ENCODE measurements at regions not wholly inside any gene's neighbourhood (a gene's known extent, or its start where the extent isn't known, plus 50 kb on each side); places are given as distances from the start of the nearest gene placed in this dataset.

DNA sequence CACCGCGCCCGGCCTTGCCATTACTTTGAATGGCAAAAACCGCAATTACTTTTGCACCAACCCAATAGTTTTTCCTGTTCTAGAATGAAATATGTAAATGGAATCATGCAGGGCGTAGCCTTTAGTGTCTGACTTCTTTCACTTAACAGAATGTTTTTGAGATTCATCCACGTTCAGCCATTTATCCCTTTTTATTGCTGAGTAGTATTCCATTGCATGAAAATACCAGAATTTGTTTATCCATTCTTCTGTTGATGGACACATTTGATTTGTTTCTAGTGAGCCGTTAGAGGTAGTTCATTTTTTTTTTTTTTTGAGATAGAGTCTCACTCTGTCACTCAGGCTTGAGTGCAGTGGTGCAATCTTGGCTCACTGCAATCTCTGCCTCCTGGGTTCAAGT lies 90.6 kb downstream of the SLC25A47 start:
- DNase-seq (ENCODE audit: low spot score), result no peak
- Histone ChIP-seq H3K9me3 (ENCODE audit: control insufficient read depth in 4 of 4, low read length in 3 of 4) (no peaks in the 10 kb centered on the region), H3K9ac (ENCODE audit: low read depth in 1 of 2, low read length in 2 of 2) (no peak overlapping the region), H3K4me1 (ENCODE audit: control insufficient read depth in 4 of 4, insufficient read depth in 4 of 4, low read length in 3 of 4) (no peaks in the 10 kb centered on the region), H3K27me3 (ENCODE audit: control insufficient read depth in 4 of 4, insufficient read depth in 4 of 4, low read length in 3 of 4) (no peaks in the 10 kb centered on the region), H3K36me3 (ENCODE audit: control insufficient read depth in 4 of 4, insufficient read depth in 3 of 4, low read depth in 1 of 4, low read length in 3 of 4) (no peaks in the 10 kb centered on the region), H3K27ac (ENCODE audit: low read depth in 1 of 2, low read length in 2 of 2) (no peak overlapping the region), H3K4me3 (ENCODE audit: low read depth in 1 of 3, low read length in 3 of 3) (no peak overlapping the region)
- TF ChIP-seq HNF4G (IDR thresholded peaks at IDR 0.05), result no peak
- no peak for TF ChIP-seq SP1 (IDR thresholded peaks at IDR 0.05)
- TF ChIP-seq JUND (IDR thresholded peaks at IDR 0.05), result no peak
- TF ChIP-seq GABPA (IDR thresholded peaks at IDR 0.05 in 1 of 2, conservative IDR thresholded peaks at IDR 0.05 in 1 of 2), result no peak
- TF ChIP-seq HNF4A (conservative IDR thresholded peaks at IDR 0.05), result no peak
- TF ChIP-seq RXRA (IDR thresholded peaks at IDR 0.05), result no peak
- no peak for TF ChIP-seq FOXA1 (IDR thresholded peaks at IDR 0.05)
- TF ChIP-seq, protein P1, sequence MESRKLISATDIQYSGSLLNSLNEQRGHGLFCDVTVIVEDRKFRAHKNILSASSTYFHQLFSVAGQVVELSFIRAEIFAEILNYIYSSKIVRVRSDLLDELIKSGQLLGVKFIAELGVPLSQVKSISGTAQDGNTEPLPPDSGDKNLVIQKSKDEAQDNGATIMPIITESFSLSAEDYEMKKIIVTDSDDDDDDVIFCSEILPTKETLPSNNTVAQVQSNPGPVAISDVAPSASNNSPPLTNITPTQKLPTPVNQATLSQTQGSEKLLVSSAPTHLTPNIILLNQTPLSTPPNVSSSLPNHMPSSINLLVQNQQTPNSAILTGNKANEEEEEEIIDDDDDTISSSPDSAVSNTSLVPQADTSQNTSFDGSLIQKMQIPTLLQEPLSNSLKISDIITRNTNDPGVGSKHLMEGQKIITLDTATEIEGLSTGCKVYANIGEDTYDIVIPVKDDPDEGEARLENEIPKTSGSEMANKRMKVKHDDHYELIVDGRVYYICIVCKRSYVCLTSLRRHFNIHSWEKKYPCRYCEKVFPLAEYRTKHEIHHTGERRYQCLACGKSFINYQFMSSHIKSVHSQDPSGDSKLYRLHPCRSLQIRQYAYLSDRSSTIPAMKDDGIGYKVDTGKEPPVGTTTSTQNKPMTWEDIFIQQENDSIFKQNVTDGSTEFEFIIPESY (IDR thresholded peaks at IDR 0.05), result no peak
- TF ChIP-seq, protein P2, sequence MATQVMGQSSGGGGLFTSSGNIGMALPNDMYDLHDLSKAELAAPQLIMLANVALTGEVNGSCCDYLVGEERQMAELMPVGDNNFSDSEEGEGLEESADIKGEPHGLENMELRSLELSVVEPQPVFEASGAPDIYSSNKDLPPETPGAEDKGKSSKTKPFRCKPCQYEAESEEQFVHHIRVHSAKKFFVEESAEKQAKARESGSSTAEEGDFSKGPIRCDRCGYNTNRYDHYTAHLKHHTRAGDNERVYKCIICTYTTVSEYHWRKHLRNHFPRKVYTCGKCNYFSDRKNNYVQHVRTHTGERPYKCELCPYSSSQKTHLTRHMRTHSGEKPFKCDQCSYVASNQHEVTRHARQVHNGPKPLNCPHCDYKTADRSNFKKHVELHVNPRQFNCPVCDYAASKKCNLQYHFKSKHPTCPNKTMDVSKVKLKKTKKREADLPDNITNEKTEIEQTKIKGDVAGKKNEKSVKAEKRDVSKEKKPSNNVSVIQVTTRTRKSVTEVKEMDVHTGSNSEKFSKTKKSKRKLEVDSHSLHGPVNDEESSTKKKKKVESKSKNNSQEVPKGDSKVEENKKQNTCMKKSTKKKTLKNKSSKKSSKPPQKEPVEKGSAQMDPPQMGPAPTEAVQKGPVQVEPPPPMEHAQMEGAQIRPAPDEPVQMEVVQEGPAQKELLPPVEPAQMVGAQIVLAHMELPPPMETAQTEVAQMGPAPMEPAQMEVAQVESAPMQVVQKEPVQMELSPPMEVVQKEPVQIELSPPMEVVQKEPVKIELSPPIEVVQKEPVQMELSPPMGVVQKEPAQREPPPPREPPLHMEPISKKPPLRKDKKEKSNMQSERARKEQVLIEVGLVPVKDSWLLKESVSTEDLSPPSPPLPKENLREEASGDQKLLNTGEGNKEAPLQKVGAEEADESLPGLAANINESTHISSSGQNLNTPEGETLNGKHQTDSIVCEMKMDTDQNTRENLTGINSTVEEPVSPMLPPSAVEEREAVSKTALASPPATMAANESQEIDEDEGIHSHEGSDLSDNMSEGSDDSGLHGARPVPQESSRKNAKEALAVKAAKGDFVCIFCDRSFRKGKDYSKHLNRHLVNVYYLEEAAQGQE (IDR thresholded peaks at IDR 0.05), result no peak
- TF ChIP-seq NR2F2 (IDR thresholded peaks at IDR 0.05), result no peak
- TF ChIP-seq, protein P3, sequence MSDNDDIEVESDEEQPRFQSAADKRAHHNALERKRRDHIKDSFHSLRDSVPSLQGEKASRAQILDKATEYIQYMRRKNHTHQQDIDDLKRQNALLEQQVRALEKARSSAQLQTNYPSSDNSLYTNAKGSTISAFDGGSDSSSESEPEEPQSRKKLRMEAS (IDR thresholded peaks at IDR 0.05), result no peak
- TF ChIP-seq TAF1 (conservative IDR thresholded peaks at IDR 0.05), result no peak
- TF ChIP-seq FOXA2 (IDR thresholded peaks at IDR 0.05), result no peak
- TF ChIP-seq, protein P4, sequence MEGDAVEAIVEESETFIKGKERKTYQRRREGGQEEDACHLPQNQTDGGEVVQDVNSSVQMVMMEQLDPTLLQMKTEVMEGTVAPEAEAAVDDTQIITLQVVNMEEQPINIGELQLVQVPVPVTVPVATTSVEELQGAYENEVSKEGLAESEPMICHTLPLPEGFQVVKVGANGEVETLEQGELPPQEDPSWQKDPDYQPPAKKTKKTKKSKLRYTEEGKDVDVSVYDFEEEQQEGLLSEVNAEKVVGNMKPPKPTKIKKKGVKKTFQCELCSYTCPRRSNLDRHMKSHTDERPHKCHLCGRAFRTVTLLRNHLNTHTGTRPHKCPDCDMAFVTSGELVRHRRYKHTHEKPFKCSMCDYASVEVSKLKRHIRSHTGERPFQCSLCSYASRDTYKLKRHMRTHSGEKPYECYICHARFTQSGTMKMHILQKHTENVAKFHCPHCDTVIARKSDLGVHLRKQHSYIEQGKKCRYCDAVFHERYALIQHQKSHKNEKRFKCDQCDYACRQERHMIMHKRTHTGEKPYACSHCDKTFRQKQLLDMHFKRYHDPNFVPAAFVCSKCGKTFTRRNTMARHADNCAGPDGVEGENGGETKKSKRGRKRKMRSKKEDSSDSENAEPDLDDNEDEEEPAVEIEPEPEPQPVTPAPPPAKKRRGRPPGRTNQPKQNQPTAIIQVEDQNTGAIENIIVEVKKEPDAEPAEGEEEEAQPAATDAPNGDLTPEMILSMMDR (IDR thresholded peaks at IDR 0.05; ENCODE audit: low read depth, low read length, missing input control), result no peak
- TF ChIP-seq YY1 (IDR thresholded peaks at IDR 0.05), result no peak
- 96% methylated on average over 7 of the region's 7 CpGs for WGBS

DNA sequence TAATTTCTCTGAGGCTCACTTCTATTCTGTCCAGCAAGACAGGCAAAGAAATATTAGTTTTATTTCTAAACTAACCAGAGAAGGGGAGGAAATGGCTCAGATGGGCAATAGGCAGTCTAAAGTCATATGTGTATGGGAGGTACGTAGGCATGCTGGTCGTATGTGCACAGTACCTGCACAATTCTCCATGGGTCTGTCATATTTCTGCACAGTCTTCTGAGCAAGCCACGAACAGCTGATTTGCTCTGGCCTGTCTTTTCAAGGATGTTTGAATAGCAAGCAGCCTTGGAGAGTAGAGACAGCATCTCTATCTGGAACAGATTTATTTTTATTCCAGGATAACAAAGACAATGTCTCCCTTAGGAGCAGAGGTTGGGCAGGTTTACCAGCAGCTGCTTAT lies 92.1 kb downstream of the SLC25A47 start:
- H3K9ac ChIP-seq (ENCODE audit: low read depth in 1 of 2, low read length in 2 of 2), result no peak overlapping the region
- H3K9me3 ChIP-seq (ENCODE audit: control insufficient read depth in 4 of 4, low read length in 3 of 4), result no peaks in the 10 kb centered on the region
- H3K36me3 ChIP-seq (ENCODE audit: control insufficient read depth in 4 of 4, insufficient read depth in 3 of 4, low read depth in 1 of 4, low read length in 3 of 4), result no peaks in the 10 kb centered on the region
- H3K4me3 ChIP-seq (ENCODE audit: low read depth in 1 of 3, low read length in 3 of 3), result no peak overlapping the region
- H3K27ac ChIP-seq (ENCODE audit: low read depth in 1 of 2, low read length in 2 of 2), result no peak overlapping the region
- TF ChIP-seq, protein P2 (IDR thresholded peaks at IDR 0.05), result no peak
- TF ChIP-seq, protein P1 (IDR thresholded peaks at IDR 0.05), result no peak
- 92% methylated on average over 3 of the region's 3 CpGs for WGBS
- no peaks in the 10 kb centered on the region for H3K27me3 ChIP-seq (ENCODE audit: control insufficient read depth in 4 of 4, insufficient read depth in 4 of 4, low read length in 3 of 4)
- no peaks in the 10 kb centered on the region for H3K4me1 ChIP-seq (ENCODE audit: control insufficient read depth in 4 of 4, insufficient read depth in 4 of 4, low read length in 3 of 4)
- DNase-seq (ENCODE audit: low spot score), result no peak

All from liver (tissue), 8 donors.